Prostate gland (tissue), 2 donors: ENCODE measurements at regions not wholly inside any gene's neighbourhood (a gene's known extent, or its start where the extent isn't known, plus 50 kb on each side); places are given as distances from the start of the nearest gene placed in this dataset.

Experiments used
- DNase-seq: peaks from one replicate; pipeline ENCODE4 v3.0.0-alpha.2; 2019; ENCODE audit warnings: low spot score
- H3K27ac ChIP-seq, 2 donors: fragments of 200-600 bp; sonication (generic); 2 replicates each; pipeline ENCODE4 v1.5.1; 2017 to 2019
- H3K27me3 ChIP-seq: fragments of 200-600 bp; sonication (generic); replicated peaks from 2 replicates; pipeline ENCODE4 v1.5.1; 2019; ENCODE audit not compliant: insufficient read depth
- H3K36me3 ChIP-seq, 2 donors: fragments of 200-600 bp; sonication (generic); 1 replicate in 1 of 2; 2 replicates in 1 of 2; pipeline versions ENCODE4 v1.5.1 to v1.8.1; 2017 to 2019
- H3K4me1 ChIP-seq: fragments of 200-600 bp; sonication (generic); replicated peaks from 2 replicates; pipeline ENCODE4 v1.5.1; 2019
- H3K4me3 ChIP-seq, 2 donors: fragments of 200-600 bp; sonication (generic); 2 replicates each; pipeline ENCODE4 v1.5.1; 2017 to 2019
- H3K9me3 ChIP-seq: fragments of 200-600 bp; sonication (generic); 2 replicates; pipeline ENCODE4 v1.5.1; 2017
- POLR2A ChIP-seq: fragments of 450-650 bp; IDR thresholded peaks from one replicate; pipeline ENCODE4 v1.6.1; 2016; ENCODE audit warnings: antibody characterized with exemption, mild to moderate bottlenecking
- POLR2AphosphoS5 ChIP-seq: sonication (generic); formaldehyde crosslinking; IDR thresholded peaks from one replicate; pipeline ENCODE4 v1.6.1; 2017; ENCODE audit warnings: antibody characterized with exemption
- WGBS: methylation state at CpG from one replicate; pipeline ENCODE4 v1.1.5; 2018; 5-methylcytosine and 5-hydroxymethylcytosine counted together
- intact Hi-C: fragments of 100-400 bp; cut with DNase I; formaldehyde crosslinking; loops from one replicate; pipeline ENCODE4 v1.14.2; 2022
- TF ChIP-seq, protein P1 (sequence below), 4 experiments: fragments of 200-600 bp in 2 of 4; fragments of 450-650 bp in 2 of 4; sonication (generic) in 2 of 4; IDR thresholded peaks; 1 replicate in 3 of 4; 2 replicates in 1 of 4; pipeline ENCODE4 v1.5.1; 2016 to 2019; ENCODE audit warnings: antibody characterized with exemption in 4 of 4, mild to moderate bottlenecking in 2 of 4, moderate library complexity in 2 of 4

DNA sequence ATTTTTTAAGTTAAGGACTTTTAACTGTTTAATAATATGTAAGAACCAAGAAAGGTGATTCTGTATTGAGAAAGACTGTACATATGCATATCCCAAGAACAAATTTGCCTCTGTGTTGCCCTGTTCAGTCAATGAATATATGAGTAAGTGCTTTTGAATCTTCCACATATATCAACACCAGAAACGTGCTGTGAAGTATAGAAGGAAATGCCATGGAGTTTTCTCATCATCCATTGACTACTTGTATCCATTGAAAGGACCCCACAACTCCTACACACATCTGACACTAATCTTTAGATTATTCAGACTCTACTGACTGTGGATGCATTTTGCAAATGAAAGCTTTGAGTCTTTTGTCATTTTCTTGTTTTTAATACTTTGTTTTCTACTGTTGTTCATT lies 366.9 kb downstream of the S1PR1 start:
- H3K36me3 ChIP-seq = no peaks in the 10 kb centered on the region
- H3K27ac ChIP-seq = no peak overlapping the region
- H3K4me3 ChIP-seq = no peak overlapping the region
- intact Hi-C loops = no loop called here
- no peaks in the 10 kb centered on the region for H3K4me1 ChIP-seq
- no peaks in the 10 kb centered on the region for H3K9me3 ChIP-seq
- WGBS = 71% methylated on average over 1 of the region's 1 CpG
- no peak for DNase-seq
- TF ChIP-seq POLR2A = no peak
- TF ChIP-seq, protein P1, sequence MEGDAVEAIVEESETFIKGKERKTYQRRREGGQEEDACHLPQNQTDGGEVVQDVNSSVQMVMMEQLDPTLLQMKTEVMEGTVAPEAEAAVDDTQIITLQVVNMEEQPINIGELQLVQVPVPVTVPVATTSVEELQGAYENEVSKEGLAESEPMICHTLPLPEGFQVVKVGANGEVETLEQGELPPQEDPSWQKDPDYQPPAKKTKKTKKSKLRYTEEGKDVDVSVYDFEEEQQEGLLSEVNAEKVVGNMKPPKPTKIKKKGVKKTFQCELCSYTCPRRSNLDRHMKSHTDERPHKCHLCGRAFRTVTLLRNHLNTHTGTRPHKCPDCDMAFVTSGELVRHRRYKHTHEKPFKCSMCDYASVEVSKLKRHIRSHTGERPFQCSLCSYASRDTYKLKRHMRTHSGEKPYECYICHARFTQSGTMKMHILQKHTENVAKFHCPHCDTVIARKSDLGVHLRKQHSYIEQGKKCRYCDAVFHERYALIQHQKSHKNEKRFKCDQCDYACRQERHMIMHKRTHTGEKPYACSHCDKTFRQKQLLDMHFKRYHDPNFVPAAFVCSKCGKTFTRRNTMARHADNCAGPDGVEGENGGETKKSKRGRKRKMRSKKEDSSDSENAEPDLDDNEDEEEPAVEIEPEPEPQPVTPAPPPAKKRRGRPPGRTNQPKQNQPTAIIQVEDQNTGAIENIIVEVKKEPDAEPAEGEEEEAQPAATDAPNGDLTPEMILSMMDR (IDR thresholded peaks at IDR 0.05) = no peak
- no peak for TF ChIP-seq POLR2AphosphoS5
- H3K27me3 ChIP-seq = no peaks in the 10 kb centered on the region

DNA sequence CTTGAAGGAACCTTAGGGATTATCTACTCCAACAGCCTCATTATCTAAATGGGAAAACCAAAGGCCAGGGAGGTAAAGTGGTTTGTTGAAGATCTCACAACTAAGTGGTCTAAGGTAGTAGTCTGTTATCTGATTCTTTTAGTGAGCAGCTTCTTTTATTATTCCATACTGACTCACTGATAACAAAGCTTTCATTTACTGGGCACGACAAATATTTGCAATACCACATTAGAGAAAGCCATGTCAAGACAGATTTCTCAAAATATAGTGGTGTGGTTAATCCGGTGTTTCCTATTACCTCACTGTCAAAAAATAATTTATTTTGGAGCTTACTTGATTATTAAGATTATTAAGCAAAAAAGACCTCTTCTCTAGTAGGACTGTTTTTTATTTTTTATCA lies 369.1 kb downstream of the S1PR1 start:
- no peaks in the 10 kb centered on the region for H3K4me1 ChIP-seq
- intact Hi-C loops = no loop called here
- no peak for DNase-seq
- 20% methylated on average over 2 of the region's 2 CpGs for WGBS
- H3K27me3 ChIP-seq = no peaks in the 10 kb centered on the region
- H3K9me3 ChIP-seq = no peaks in the 10 kb centered on the region
- TF ChIP-seq, protein P1 (IDR thresholded peaks at IDR 0.05) = no peak
- TF ChIP-seq POLR2A (no peak), POLR2AphosphoS5 (no peak)
- no peak overlapping the region for H3K4me3 ChIP-seq
- H3K27ac ChIP-seq = no peak overlapping the region
- no peaks in the 10 kb centered on the region for H3K36me3 ChIP-seq

GRCh38 chr1:101613546-101613945 lies 376.7 kb downstream of the S1PR1 start:
- Histone ChIP-seq H3K27ac (no peak overlapping the region), H3K27me3 (no peaks in the 10 kb centered on the region), H3K4me3 (no peak overlapping the region), H3K4me1 (no peaks in the 10 kb centered on the region), H3K9me3 (no peaks in the 10 kb centered on the region), H3K36me3 (no peaks in the 10 kb centered on the region)
- intact Hi-C loops = no loop called here
- DNase-seq = no peak
- TF ChIP-seq POLR2AphosphoS5 (no peak), POLR2A (no peak)
- TF ChIP-seq, protein P1 (IDR thresholded peaks at IDR 0.05) = no peak

DNA sequence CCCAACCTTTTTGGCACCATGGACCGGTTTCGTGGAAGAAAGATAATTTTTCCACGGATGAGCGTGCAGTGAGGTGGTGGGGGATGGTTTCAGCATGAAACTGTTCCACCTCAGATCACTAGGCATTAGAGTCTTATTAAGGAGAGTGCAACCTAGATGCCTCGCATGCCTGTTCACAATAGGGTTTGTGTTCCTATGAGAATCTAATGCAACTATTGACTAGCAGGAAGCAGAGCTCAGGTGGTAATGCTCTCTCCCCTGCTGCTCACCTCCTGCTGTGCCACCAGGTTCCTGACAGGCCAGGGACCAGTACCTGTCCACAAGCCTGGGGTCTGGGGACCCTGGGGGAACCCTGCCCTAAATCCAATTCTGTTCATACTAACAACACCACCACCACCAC lies 377.8 kb downstream of the OLFM3 start:
- Histone ChIP-seq H3K9me3 (no peaks in the 10 kb centered on the region), H3K4me3 (no peak overlapping the region), H3K27me3 (no peaks in the 10 kb centered on the region), H3K4me1 (no peaks in the 10 kb centered on the region), H3K36me3 (no peaks in the 10 kb centered on the region), H3K27ac (no peak overlapping the region)
- intact Hi-C loops = no loop called here
- no peak for DNase-seq
- WGBS = 89% methylated on average over 5 of the region's 5 CpGs
- TF ChIP-seq POLR2AphosphoS5 = no peak
- no peak for TF ChIP-seq POLR2A
- TF ChIP-seq, protein P1 (IDR thresholded peaks at IDR 0.05) = no peak

DNA sequence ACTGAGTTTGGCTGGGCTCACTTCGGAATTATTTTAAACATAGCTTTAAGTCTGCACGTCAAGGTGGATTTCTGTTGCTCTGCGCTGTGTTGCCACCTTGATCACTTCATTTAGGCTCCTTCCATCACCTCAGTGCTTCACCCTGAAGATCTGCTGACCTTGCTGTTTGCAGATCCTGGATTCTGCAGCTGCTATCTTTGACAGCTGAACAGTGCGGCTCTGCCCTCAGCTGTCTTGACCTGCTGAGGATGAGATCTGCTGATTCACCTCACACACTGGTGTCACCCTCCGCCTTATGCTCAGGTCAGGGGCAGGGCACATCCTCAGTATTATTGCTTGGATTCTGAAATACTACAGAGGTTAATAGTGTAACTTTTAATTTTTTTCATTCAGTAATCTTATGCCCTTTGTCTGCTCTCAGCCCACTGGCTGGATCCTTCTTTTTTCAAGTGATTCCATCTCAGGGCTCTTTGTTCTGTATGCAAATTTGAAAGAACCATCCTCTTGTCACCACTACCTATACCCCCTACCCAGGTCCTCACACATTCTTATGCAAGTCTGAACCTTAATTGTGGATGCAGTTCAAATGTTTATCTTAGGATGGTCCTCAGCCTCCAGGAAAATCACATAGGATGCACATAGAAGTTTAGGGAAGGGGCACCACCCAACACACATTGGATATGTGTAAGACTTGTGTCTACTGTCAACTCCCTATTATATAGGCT lies 364.0 kb downstream of the OLFM3 start:
- TF ChIP-seq POLR2A = no peak
- no peaks in the 10 kb centered on the region for H3K36me3 ChIP-seq
- H3K4me1 ChIP-seq = no peaks in the 10 kb centered on the region
- no peaks in the 10 kb centered on the region for H3K9me3 ChIP-seq
- 77% methylated on average over 5 of the region's 5 CpGs for WGBS
- DNase-seq = no peak
- no peaks in the 10 kb centered on the region for H3K27me3 ChIP-seq
- intact Hi-C loops = no loop called here
- H3K4me3 ChIP-seq = no peak overlapping the region
- H3K27ac ChIP-seq = no peak overlapping the region
